OCI-LY3 (cell line): ENCODE measurements at regions not wholly inside any gene's neighbourhood (a gene's known extent, or its start where the extent isn't known, plus 50 kb on each side); places are given as distances from the start of the nearest gene placed in this dataset.

Experiments used
- H2AFZ ChIP-seq: fragments of 200-600, 300-600 bp; shearing (Covaris generic); 2 replicates; pipeline ENCODE4 v1.6.0; 2014; ENCODE audit warnings: antibody characterized with exemption, low read depth, low read length
- H3K27ac ChIP-seq: fragments of 200-600, 300-600 bp; sonication (generic); 2 replicates; pipeline ENCODE4 v1.5.1; 2014; ENCODE audit warnings: mild to moderate bottlenecking, low read length, moderate library complexity, mixed read lengths
- H3K27me3 ChIP-seq: fragments of 200-600, 300-600 bp; sonication (generic); 2 replicates; pipeline ENCODE4 v1.6.1; 2014; ENCODE audit warnings: low read depth, low read length, mixed read lengths
- H3K36me3 ChIP-seq: fragments of 200-600, 300-600 bp; sonication (generic); replicated peaks from 2 replicates; pipeline ENCODE3; 2014; ENCODE audit warnings: low read depth, low read length, mixed read lengths
- H3K4me1 ChIP-seq: fragments of 300-600, 200-600 bp; sonication (generic); 2 replicates; pipeline ENCODE4 v1.6.1; 2014; ENCODE audit warnings: low read length, mixed read lengths
- H3K4me2 ChIP-seq: fragments of 200-600, 300-600 bp; sonication (generic); 2 replicates; pipeline ENCODE4 v1.6.1; 2014; ENCODE audit warnings: low read length, mixed read lengths
- H3K4me3 ChIP-seq: fragments of 300-600, 200-600 bp; sonication (generic); 2 replicates; pipeline ENCODE4 v1.5.1; 2014; ENCODE audit warnings: antibody characterized with exemption, mild to moderate bottlenecking, low read length, moderate library complexity
- H3K79me2 ChIP-seq: fragments of 300-600, 200-600 bp; shearing (Covaris generic); 2 replicates; pipeline ENCODE4 v1.6.1; 2014; ENCODE audit warnings: mild to moderate bottlenecking, low read length, mixed read lengths
- H3K9ac ChIP-seq: fragments of 300-600, 200-600 bp; shearing (Covaris generic); 2 replicates; pipeline ENCODE4 v1.6.0; 2014; ENCODE audit warnings: mild to moderate bottlenecking, low read length, moderate library complexity
- H3K9me3 ChIP-seq: fragments of 200-600, 300-600 bp; shearing (Covaris generic); 2 replicates; pipeline ENCODE4 v1.6.1; 2014; ENCODE audit warnings: low read length, mixed read lengths; ENCODE audit not compliant: insufficient read depth
- H4K20me1 ChIP-seq: fragments of 200-600, 300-600 bp; sonication (generic); 2 replicates; pipeline ENCODE4 v1.6.1; 2016; ENCODE audit warnings: low read length, mixed read lengths; ENCODE audit not compliant: insufficient read depth
- EZH2phosphoT487 ChIP-seq: fragments of 200-600 bp; shearing (Covaris generic); IDR thresholded peaks from 2 replicates; pipeline ENCODE4 v1.6.1; 2018; ENCODE audit warnings: antibody characterized with exemption, mixed run types, low read depth
- TF ChIP-seq, protein P1 (sequence below): fragments of 200-600, 300-600 bp; sonication (generic); IDR thresholded peaks from 2 replicates; pipeline ENCODE4 v1.5.1; 2014; ENCODE audit warnings: antibody characterized with exemption, low read length, low read depth

DNA sequence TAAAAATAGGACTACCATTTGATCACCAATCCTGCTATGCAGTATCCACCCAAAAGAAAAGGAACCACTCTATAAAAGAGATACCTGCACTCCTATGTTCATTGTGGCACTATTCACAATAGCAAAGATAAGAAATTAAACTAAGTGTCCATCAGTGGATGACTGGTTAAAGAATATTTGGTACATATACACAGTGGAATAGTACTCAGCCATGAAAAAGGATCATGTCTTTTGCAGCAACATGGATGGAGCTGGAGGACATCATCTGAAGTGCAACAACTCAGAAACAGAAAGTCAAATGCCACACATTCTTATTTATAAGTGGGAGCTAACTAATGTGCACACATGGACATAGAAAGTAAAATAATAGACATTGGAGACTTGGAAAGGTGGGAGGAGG, 116.4 kb downstream of the PFKFB3 start:
- H3K9ac ChIP-seq: no peak overlapping the region
- H3K9me3 ChIP-seq: no peaks in the 10 kb centered on the region
- H3K36me3 ChIP-seq: peaks cover 3% of the 10 kb centered on the region
- no peak overlapping the region for H3K4me2 ChIP-seq
- H3K4me3 ChIP-seq: no peak overlapping the region
- H3K27ac ChIP-seq: no peak overlapping the region
- peaks cover 9% of the 10 kb centered on the region for H3K4me1 ChIP-seq
- peaks cover 15% of the 10 kb centered on the region for H3K27me3 ChIP-seq
- H2AFZ ChIP-seq: no peak overlapping the region
- no peaks in the 10 kb centered on the region for H4K20me1 ChIP-seq
- H3K79me2 ChIP-seq: no peaks in the 10 kb centered on the region
- TF ChIP-seq EZH2phosphoT487: no peak
- TF ChIP-seq, protein P1, sequence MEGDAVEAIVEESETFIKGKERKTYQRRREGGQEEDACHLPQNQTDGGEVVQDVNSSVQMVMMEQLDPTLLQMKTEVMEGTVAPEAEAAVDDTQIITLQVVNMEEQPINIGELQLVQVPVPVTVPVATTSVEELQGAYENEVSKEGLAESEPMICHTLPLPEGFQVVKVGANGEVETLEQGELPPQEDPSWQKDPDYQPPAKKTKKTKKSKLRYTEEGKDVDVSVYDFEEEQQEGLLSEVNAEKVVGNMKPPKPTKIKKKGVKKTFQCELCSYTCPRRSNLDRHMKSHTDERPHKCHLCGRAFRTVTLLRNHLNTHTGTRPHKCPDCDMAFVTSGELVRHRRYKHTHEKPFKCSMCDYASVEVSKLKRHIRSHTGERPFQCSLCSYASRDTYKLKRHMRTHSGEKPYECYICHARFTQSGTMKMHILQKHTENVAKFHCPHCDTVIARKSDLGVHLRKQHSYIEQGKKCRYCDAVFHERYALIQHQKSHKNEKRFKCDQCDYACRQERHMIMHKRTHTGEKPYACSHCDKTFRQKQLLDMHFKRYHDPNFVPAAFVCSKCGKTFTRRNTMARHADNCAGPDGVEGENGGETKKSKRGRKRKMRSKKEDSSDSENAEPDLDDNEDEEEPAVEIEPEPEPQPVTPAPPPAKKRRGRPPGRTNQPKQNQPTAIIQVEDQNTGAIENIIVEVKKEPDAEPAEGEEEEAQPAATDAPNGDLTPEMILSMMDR: no peak

DNA sequence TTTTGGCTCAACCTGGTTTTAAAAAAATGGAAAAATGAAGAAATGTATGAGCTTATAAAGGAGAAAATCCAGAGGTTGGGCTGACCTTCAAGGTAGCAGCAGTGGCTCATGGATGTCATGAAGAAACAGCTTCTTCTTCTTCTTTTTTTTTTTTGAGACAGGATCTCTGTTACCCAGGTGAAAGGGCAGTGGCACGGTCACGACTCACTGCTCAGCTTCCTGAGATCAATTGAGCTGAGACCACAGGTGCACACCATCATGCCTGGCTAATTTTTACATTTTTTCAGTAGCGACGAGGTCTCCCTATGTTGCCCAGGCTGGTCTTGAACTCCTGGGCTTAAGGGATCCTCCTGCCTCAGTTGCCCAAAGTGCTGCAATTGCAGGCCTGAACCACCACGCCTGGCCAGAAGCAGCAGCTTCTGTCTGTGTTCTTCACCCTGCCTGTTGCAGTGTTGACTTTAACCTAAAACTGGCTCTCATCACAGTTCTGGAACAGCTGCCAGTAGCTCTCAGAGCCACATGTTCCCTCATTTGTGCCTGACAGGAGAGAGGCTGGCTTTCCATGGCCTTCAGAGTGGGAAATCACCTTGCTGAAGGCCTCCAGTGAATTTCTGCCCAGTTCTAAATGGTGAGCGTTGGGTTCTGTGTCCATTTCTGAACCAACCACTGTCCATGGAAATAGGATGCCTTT, 117.7 kb downstream of the PFKFB3 start:
- no peak overlapping the region for H3K4me3 ChIP-seq

DNA sequence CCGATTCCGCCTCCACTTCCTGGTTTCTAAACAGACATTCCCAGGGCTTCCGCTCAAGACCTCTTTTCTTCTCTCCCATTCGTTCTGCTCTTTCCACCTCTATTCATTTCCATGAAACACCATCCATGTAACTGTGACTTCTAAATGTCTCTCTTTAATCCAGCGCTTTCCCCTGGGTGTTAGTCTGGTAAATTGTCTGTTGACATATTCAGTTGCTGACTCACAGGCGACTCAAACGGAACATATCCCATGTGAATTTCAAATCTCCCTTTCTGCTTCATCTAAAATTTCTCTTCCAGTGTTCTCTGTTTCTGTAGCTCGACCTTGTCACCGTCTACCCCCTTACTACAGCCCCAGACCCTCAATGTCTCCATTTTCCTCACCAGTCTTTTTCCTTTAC, 119.1 kb downstream of the PFKFB3 start:
- Histone ChIP-seq H3K36me3 (peaks cover 3% of the 10 kb centered on the region), H3K4me1 (peaks cover 9% of the 10 kb centered on the region), H3K27me3 (0 out of 2 replicates have a peak, but pooled peaks cover 6% of the 10 kb centered on the region), H3K9me3 (no peaks in the 10 kb centered on the region), H3K4me3 (no peak overlapping the region), H3K9ac (no peak overlapping the region), H3K4me2 (no peak overlapping the region), H3K79me2 (no peaks in the 10 kb centered on the region), H2AFZ (no peak overlapping the region), H4K20me1 (no peaks in the 10 kb centered on the region), H3K27ac (no peak overlapping the region)
- no peak for TF ChIP-seq EZH2phosphoT487
- TF ChIP-seq, protein P1: no peak

More for the DNA sequence above, 117.7 kb downstream of the PFKFB3 start:
- Histone ChIP-seq H3K9me3 (no peaks in the 10 kb centered on the region), H3K27ac (no peak overlapping the region), H3K4me1 (peaks cover 9% of the 10 kb centered on the region), H3K9ac (no peak overlapping the region), H3K36me3 (peaks cover 3% of the 10 kb centered on the region), H3K27me3 (0 out of 2 replicates have a peak, but pooled peaks cover 6% of the 10 kb centered on the region), H3K4me2 (no peak overlapping the region), H3K79me2 (no peaks in the 10 kb centered on the region), H4K20me1 (no peaks in the 10 kb centered on the region), H2AFZ (no peak overlapping the region)
- no peak for TF ChIP-seq EZH2phosphoT487
- TF ChIP-seq, protein P1: no peak

DNA sequence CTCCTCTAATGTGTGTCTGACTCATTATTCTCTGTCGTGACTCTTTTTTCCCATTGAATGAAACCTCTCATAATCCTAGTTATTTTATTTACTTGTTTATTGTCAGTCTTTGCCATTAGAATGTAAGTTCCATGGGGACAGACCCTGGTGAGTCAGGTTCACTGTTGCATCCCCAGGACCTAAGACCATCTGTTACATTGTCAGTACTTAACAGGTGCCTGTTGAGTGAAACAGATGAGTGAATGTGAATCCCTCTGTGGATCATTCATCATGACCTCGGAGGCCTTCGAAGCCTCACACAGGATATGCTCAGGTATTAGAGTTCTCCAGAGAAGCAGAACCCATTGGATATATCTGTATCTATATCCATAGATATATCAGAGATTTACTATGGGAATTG, 120.1 kb downstream of the PFKFB3 start:
- no peak overlapping the region for H3K9ac ChIP-seq
- H2AFZ ChIP-seq: no peak overlapping the region
- no peaks in the 10 kb centered on the region for H3K79me2 ChIP-seq
- H3K27ac ChIP-seq: no peak overlapping the region
- no peak overlapping the region for H3K4me3 ChIP-seq
- H3K36me3 ChIP-seq: peaks cover 3% of the 10 kb centered on the region
- no peaks in the 10 kb centered on the region for H3K9me3 ChIP-seq
- H4K20me1 ChIP-seq: no peaks in the 10 kb centered on the region
- H3K4me2 ChIP-seq: no peak overlapping the region
- 0 out of 2 replicates have a peak, but pooled peaks cover 3% of the 10 kb centered on the region for H3K27me3 ChIP-seq
- TF ChIP-seq EZH2phosphoT487: no peak
- TF ChIP-seq, protein P1: no peak
- peaks cover 9% of the 10 kb centered on the region for H3K4me1 ChIP-seq
